ENCODE measurements at regions not wholly inside any gene's neighbourhood (a gene's known extent, or its start where the extent isn't known, plus 50 kb on each side); places are given as distances from the start of the nearest gene placed in this dataset.

- Histone ChIP-seq H3K36me3 (ENCODE audit: low read length) (no peaks in the 10 kb centered on the region), H3K27me3 (ENCODE audit: low read length) (no peaks in the 10 kb centered on the region), H3K79me2 (ENCODE audit: insufficient read depth, low read length) (no peaks in the 10 kb centered on the region), H3K9me2 (replicated peaks; ENCODE audit: insufficient read depth, low read length) (no peaks in the 10 kb centered on the region), H2AFZ (ENCODE audit: low read depth, low read length, severe bottlenecking) (no peak overlapping the region), H4K20me1 (ENCODE audit: low read depth, low read length) (no peaks in the 10 kb centered on the region), H3K9ac (ENCODE audit: low read length) (no peak overlapping the region), H3F3A (ENCODE audit: insufficient read depth) (no peaks in the 10 kb centered on the region), H3K4me2 (ENCODE audit: low read depth, low read length, poor library complexity, severe bottlenecking) (no peak overlapping the region), H3K9me3 (ENCODE audit: insufficient read depth, low read length) (0 out of 2 replicates have a peak, but pooled peaks cover 4% of the 10 kb centered on the region), H3K4me3 (ENCODE audit: insufficient read depth, low read length, poor library complexity, severe bottlenecking) (no peak overlapping the region), H3K27ac (ENCODE audit: low read depth, low read length) (no peak overlapping the region)
- TF ChIP-seq EZH2phosphoT487 (conservative IDR thresholded peaks at IDR 0.05; ENCODE audit: low read length) (no peak), CTCF (IDR thresholded peaks at IDR 0.05; ENCODE audit: insufficient read depth, low read length, poor library complexity, severe bottlenecking) (no peak)
Measured at GRCh38 chr2:14301331-14301730, 331.2 kb upstream of the LRATD1 start.

- no peaks in the 10 kb centered on the region for H3K9me3 ChIP-seq (ENCODE audit: insufficient read depth, low read length)
- no peak overlapping the region for H3K27ac ChIP-seq (ENCODE audit: low read depth, low read length)
- H3K79me2 ChIP-seq (ENCODE audit: insufficient read depth, low read length), result no peaks in the 10 kb centered on the region
- no peaks in the 10 kb centered on the region for H3K27me3 ChIP-seq (ENCODE audit: low read length)
- no peak overlapping the region for H3K9ac ChIP-seq (ENCODE audit: low read length)
- H3K4me2 ChIP-seq (ENCODE audit: low read depth, low read length, poor library complexity, severe bottlenecking), result no peak overlapping the region
- H3K4me3 ChIP-seq (ENCODE audit: insufficient read depth, low read length, poor library complexity, severe bottlenecking), result no peak overlapping the region
- TF ChIP-seq CTCF (IDR thresholded peaks at IDR 0.05; ENCODE audit: insufficient read depth, low read length, poor library complexity, severe bottlenecking) (no peak), EZH2phosphoT487 (conservative IDR thresholded peaks at IDR 0.05; ENCODE audit: low read length) (no peak)
- no peaks in the 10 kb centered on the region for H3F3A ChIP-seq (ENCODE audit: insufficient read depth)
- no peaks in the 10 kb centered on the region for H3K9me2 ChIP-seq (replicated peaks; ENCODE audit: insufficient read depth, low read length)
- H3K36me3 ChIP-seq (ENCODE audit: low read length), result no peaks in the 10 kb centered on the region
- H2AFZ ChIP-seq (ENCODE audit: low read depth, low read length, severe bottlenecking), result no peak overlapping the region
- H4K20me1 ChIP-seq (ENCODE audit: low read depth, low read length), result no peaks in the 10 kb centered on the region
Measured at GRCh38 chr2:14303366-14304115, 329.0 kb upstream of the LRATD1 start.

- no peaks in the 10 kb centered on the region for H3K9me2 ChIP-seq (replicated peaks; ENCODE audit: insufficient read depth, low read length)
- no peaks in the 10 kb centered on the region for H3F3A ChIP-seq (ENCODE audit: insufficient read depth)
- H3K27me3 ChIP-seq (ENCODE audit: low read length), result no peaks in the 10 kb centered on the region
- no peak overlapping the region for H3K4me2 ChIP-seq (ENCODE audit: low read depth, low read length, poor library complexity, severe bottlenecking)
- H3K4me3 ChIP-seq (ENCODE audit: insufficient read depth, low read length, poor library complexity, severe bottlenecking), result no peak overlapping the region
- H2AFZ ChIP-seq (ENCODE audit: low read depth, low read length, severe bottlenecking), result no peak overlapping the region
- no peak overlapping the region for H3K9ac ChIP-seq (ENCODE audit: low read length)
- H3K36me3 ChIP-seq (ENCODE audit: low read length), result no peaks in the 10 kb centered on the region
- no peak overlapping the region for H3K27ac ChIP-seq (ENCODE audit: low read depth, low read length)
- TF ChIP-seq EZH2phosphoT487 (conservative IDR thresholded peaks at IDR 0.05; ENCODE audit: low read length) (no peak), CTCF (IDR thresholded peaks at IDR 0.05; ENCODE audit: insufficient read depth, low read length, poor library complexity, severe bottlenecking) (no peak)
- no peaks in the 10 kb centered on the region for H3K79me2 ChIP-seq (ENCODE audit: insufficient read depth, low read length)
- H3K9me3 ChIP-seq (ENCODE audit: insufficient read depth, low read length), result no peaks in the 10 kb centered on the region
- H4K20me1 ChIP-seq (ENCODE audit: low read depth, low read length), result no peaks in the 10 kb centered on the region
Measured at GRCh38 chr2:14304326-14304725, 328.2 kb upstream of the LRATD1 start.
